CD14-positive monocyte (primary cell): ENCODE measurements at regions not wholly inside any gene's neighbourhood (a gene's known extent, or its start where the extent isn't known, plus 50 kb on each side); places are given as distances from the start of the nearest gene placed in this dataset.

Source experiments
- DNase-seq, 3 donors: peaks; one replicate each; pipeline ENCODE4 v3.0.0-alpha.2; 2011 to 2022
- H2AFZ ChIP-seq: 2 replicates; pipeline ENCODE4 v1.6.0; 2012; ENCODE audit warnings: mild to moderate bottlenecking, low read depth, low read length, inconsistent platforms; ENCODE audit not compliant: insufficient read depth, poor library complexity, severe bottlenecking
- H3K27ac ChIP-seq, 2 donors: 1 replicate in 1 of 2; 2 replicates in 1 of 2; pipeline ENCODE4 v1.5.1; 2012 to 2013; ENCODE audit warnings: low read length in 2 of 2, control low read depth in 1 of 2, inconsistent platforms in 1 of 2, low read depth in 1 of 2, mild to moderate bottlenecking in 1 of 2
- H3K27me3 ChIP-seq, 2 donors: one replicate each; pipeline versions ENCODE4 v1.6.0 to v1.6.1; 2011 to 2013; ENCODE audit warnings: low read length in 2 of 2; ENCODE audit not compliant: control insufficient read depth in 2 of 2, insufficient read depth in 2 of 2
- H3K36me3 ChIP-seq, 2 donors: replicated peaks in 1 of 2; 1 replicate in 1 of 2; 2 replicates in 1 of 2; pipeline versions ENCODE4 v1.5.1 to v1.6.1; 2012 to 2013; ENCODE audit warnings: low read length in 2 of 2, control low read depth in 1 of 2, inconsistent platforms in 1 of 2, mild to moderate bottlenecking in 1 of 2; ENCODE audit not compliant: insufficient read depth in 2 of 2, control insufficient read depth in 1 of 2
- H3K4me1 ChIP-seq, 2 donors: 1 replicate in 1 of 2; 2 replicates in 1 of 2; pipeline versions ENCODE4 v1.5.1 to v1.6.1; 2012 to 2013; ENCODE audit warnings: low read length in 2 of 2, control low read depth in 1 of 2, inconsistent platforms in 1 of 2, mild to moderate bottlenecking in 1 of 2, moderate library complexity in 1 of 2; ENCODE audit not compliant: insufficient read depth in 2 of 2, control insufficient read depth in 1 of 2
- H3K4me2 ChIP-seq: replicated peaks from 2 replicates; pipeline ENCODE3; 2012; ENCODE audit warnings: low read length, moderate library complexity, mild to moderate bottlenecking; ENCODE audit not compliant: poor library complexity, severe bottlenecking; ENCODE audit errors: extremely low read depth
- H3K4me3 ChIP-seq, 3 experiments: fragments of 200-600 bp in 1 of 3; sonication (generic) in 1 of 3; replicated peaks in 1 of 3; 1 replicate in 2 of 3; 2 replicates in 1 of 3; pipeline ENCODE4 v1.5.1; 2011 to 2013; ENCODE audit warnings: low read length in 3 of 3, mild to moderate bottlenecking in 3 of 3, control low read depth in 2 of 3, low read depth in 2 of 3, inconsistent platforms in 1 of 3, moderate library complexity in 1 of 3
- H3K79me2 ChIP-seq: 2 replicates; pipeline ENCODE4 v1.6.0; 2012; ENCODE audit warnings: mild to moderate bottlenecking, control low read depth, inconsistent platforms, low read length, moderate library complexity; ENCODE audit not compliant: insufficient read depth
- H3K9ac ChIP-seq: 2 replicates; pipeline ENCODE4 v1.6.0; 2017; ENCODE audit warnings: low read length, mild to moderate bottlenecking; ENCODE audit not compliant: insufficient read depth, poor library complexity, severe bottlenecking
- H3K9me3 ChIP-seq, 2 donors: replicated peaks in 1 of 2; 1 replicate in 1 of 2; 2 replicates in 1 of 2; pipeline versions ENCODE4 v1.5.1 to v1.6.1; 2012 to 2013; ENCODE audit warnings: low read length in 2 of 2, control low read depth in 1 of 2; ENCODE audit not compliant: control insufficient read depth in 1 of 2, insufficient read depth in 1 of 2
- H4K20me1 ChIP-seq: 2 replicates; pipeline ENCODE4 v1.6.0; 2012; ENCODE audit warnings: mild to moderate bottlenecking, low read length, control low read depth, moderate library complexity; ENCODE audit not compliant: insufficient read depth
- H3K27ac Mint-ChIP-seq, 7 donors: one replicate each; pipeline ENCODE4 v1.8.0; 2020; ENCODE audit warnings: mild to moderate bottlenecking in 7 of 7, mixed read lengths in 7 of 7, moderate library complexity in 6 of 7, inconsistent platforms in 2 of 7
- H3K27me3 Mint-ChIP-seq, 3 donors: one replicate each; pipeline ENCODE4 v1.8.0; 2021 to 2022; ENCODE audit warnings: low read depth in 3 of 3, mild to moderate bottlenecking in 3 of 3, mixed read lengths in 3 of 3, moderate library complexity in 3 of 3, inconsistent platforms in 1 of 3
- H3K36me3 Mint-ChIP-seq, 2 donors: one replicate each; pipeline ENCODE4 v1.8.0; 2020; ENCODE audit warnings: mixed read lengths in 2 of 2, inconsistent platforms in 1 of 2, mild to moderate bottlenecking in 1 of 2
- H3K4me1 Mint-ChIP-seq: one replicate; pipeline ENCODE4 v1.8.0; 2020; ENCODE audit warnings: mild to moderate bottlenecking, mixed read lengths
- H3K4me3 Mint-ChIP-seq, 2 donors: one replicate each; pipeline ENCODE4 v1.8.0; 2020; ENCODE audit warnings: mild to moderate bottlenecking in 2 of 2, mixed read lengths in 2 of 2, moderate library complexity in 1 of 2
- H3K9me3 Mint-ChIP-seq, 7 donors: one replicate each; pipeline ENCODE4 v1.8.0; 2020 to 2022; ENCODE audit warnings: mixed read lengths in 7 of 7, mild to moderate bottlenecking in 6 of 7, moderate library complexity in 6 of 7, inconsistent platforms in 2 of 7
- CTCF ChIP-seq: fragments of 200-600 bp; IDR thresholded peaks from one replicate; pipeline ENCODE4 v1.8.0; 2022; ENCODE audit warnings: antibody characterized with exemption, mild to moderate bottlenecking
- WGBS: methylation state at CpG from one replicate; pipeline ENCODE4 v1.1.5; 2013; ENCODE audit warnings: missing lambda C conversion rate; ENCODE audit not compliant: insufficient coverage; 5-methylcytosine and 5-hydroxymethylcytosine counted together
- intact Hi-C, 2 donors: fragments of 100-400 bp; cut with micrococcal nuclease; formaldehyde crosslinking; loops; one replicate each; pipeline versions ENCODE4 v1.15.0 to v1.15.1; 2023

- no peak overlapping the region for H2AFZ ChIP-seq
- no peaks in the 10 kb centered on the region for H3K27me3 Mint-ChIP-seq
Measured at GRCh38 chr2:146944601-146945000, 900.2 kb upstream of the ACVR2A start.

GRCh38 chr2:146939991-146940685, 904.7 kb upstream of the ACVR2A start:
- intact Hi-C loops: no loop called here
- Histone ChIP-seq H3K79me2 (no peaks in the 10 kb centered on the region), H3K4me1 (no peaks in the 10 kb centered on the region), H2AFZ (no peak overlapping the region), H3K4me3 (no peak overlapping the region), H3K9ac (no peak overlapping the region), H4K20me1 (no peaks in the 10 kb centered on the region), H3K27me3 (no peaks in the 10 kb centered on the region), H3K9me3 (no peaks in the 10 kb centered on the region), H3K36me3 (no peaks in the 10 kb centered on the region), H3K4me2 (no peak overlapping the region), H3K27ac (no peak overlapping the region)
- TF ChIP-seq CTCF: no peak
- Mint-ChIP-seq H3K9me3 (peaks cover 0 to 10% (median 5%) of the 10 kb centered on the region in 7 donors), H3K27ac (no peak overlapping the region), H3K4me1 (no peaks in the 10 kb centered on the region), H3K36me3 (no peaks in the 10 kb centered on the region), H3K4me3 (no peak overlapping the region), H3K27me3 (no peaks in the 10 kb centered on the region)
- no peak for DNase-seq
- WGBS: no CpG with 5 or more reads among the region's 5 CpGs

More at GRCh38 chr2:146944601-146945000, 900.2 kb upstream of the ACVR2A start:
- TF ChIP-seq CTCF: no peak
- no CpG with 5 or more reads among the region's 4 CpGs for WGBS
- Histone ChIP-seq H3K4me2 (no peak overlapping the region), H3K9ac (no peak overlapping the region), H3K79me2 (no peaks in the 10 kb centered on the region), H3K4me1 (no peaks in the 10 kb centered on the region), H3K36me3 (no peaks in the 10 kb centered on the region), H3K9me3 (peaks cover 10 to 13% of the 10 kb centered on the region in 2 donors), H3K27ac (no peak overlapping the region), H3K4me3 (no peak overlapping the region), H4K20me1 (no peaks in the 10 kb centered on the region), H3K27me3 (no peaks in the 10 kb centered on the region)
- no peak overlapping the region for H3K4me3 Mint-ChIP-seq
- DNase-seq: no peak
- no peak overlapping the region for H3K27ac Mint-ChIP-seq
- intact Hi-C loops: no loop called here
- H3K4me1 Mint-ChIP-seq: no peaks in the 10 kb centered on the region
- peaks cover 0 to 9% (median 3%) of the 10 kb centered on the region in 7 donors for H3K9me3 Mint-ChIP-seq
- H3K36me3 Mint-ChIP-seq: no peaks in the 10 kb centered on the region
